GM21786 (cell line): ENCODE measurements at regions not wholly inside any gene's neighbourhood (a gene's known extent, or its start where the extent isn't known, plus 50 kb on each side); places are given as distances from the start of the nearest gene placed in this dataset.

Experiments
- ATAC-seq: cut with Tn5 transposase; IDR thresholded peaks from one replicate; pipeline ENCODE4 v1.9.1; 2021; ENCODE audit not compliant: unreplicated experiment

GRCh38 chr17:77426676-77427386, 286.1 kb downstream of the SEC14L1 start:
- no peak for ATAC-seq

GRCh38 chr17:77427391-77427991, 286.7 kb downstream of the SEC14L1 start:
- no peak for ATAC-seq

GRCh38 chr17:77428020-77428748, 287.4 kb downstream of the SEC14L1 start:
- ATAC-seq = no peak

- ATAC-seq = no peak
Observed at GRCh38 chr17:77428749-77429368, 288.1 kb downstream of the SEC14L1 start.

GRCh38 chr17:77429369-77429968, 288.7 kb downstream of the SEC14L1 start:
- ATAC-seq = no peak

- no peak for ATAC-seq
Observed at GRCh38 chr17:77429969-77430752, 289.4 kb downstream of the SEC14L1 start.

- ATAC-seq = no peak
Observed at GRCh38 chr17:77432034-77432661, 291.4 kb downstream of the SEC14L1 start.

GRCh38 chr17:77432742-77433141, 292.0 kb downstream of the SEC14L1 start:
- ATAC-seq = no peak

- no peak for ATAC-seq
Observed at GRCh38 chr17:77433385-77434135, 292.8 kb downstream of the SEC14L1 start.

- ATAC-seq = no peak
Observed at GRCh38 chr17:77434136-77435114, 293.7 kb downstream of the SEC14L1 start.

- ATAC-seq = no peak
Observed at GRCh38 chr17:77435272-77436057, 294.7 kb downstream of the SEC14L1 start.

GRCh38 chr17:77436058-77436442, 295.3 kb downstream of the SEC14L1 start:
- ATAC-seq = no peak

GRCh38 chr17:77436481-77436880, 295.7 kb downstream of the SEC14L1 start:
- ATAC-seq = no peak

GRCh38 chr17:77437017-77437416, 296.2 kb downstream of the SEC14L1 start:
- no peak for ATAC-seq

GRCh38 chr17:77437747-77438146, 297.0 kb downstream of the SEC14L1 start:
- no peak for ATAC-seq

GRCh38 chr17:77438241-77439188, 297.7 kb downstream of the SEC14L1 start:
- no peak for ATAC-seq
